ENCODE measurements at regions not wholly inside any gene's neighbourhood (a gene's known extent, or its start where the extent isn't known, plus 50 kb on each side); places are given as distances from the start of the nearest gene placed in this dataset.

DNA sequence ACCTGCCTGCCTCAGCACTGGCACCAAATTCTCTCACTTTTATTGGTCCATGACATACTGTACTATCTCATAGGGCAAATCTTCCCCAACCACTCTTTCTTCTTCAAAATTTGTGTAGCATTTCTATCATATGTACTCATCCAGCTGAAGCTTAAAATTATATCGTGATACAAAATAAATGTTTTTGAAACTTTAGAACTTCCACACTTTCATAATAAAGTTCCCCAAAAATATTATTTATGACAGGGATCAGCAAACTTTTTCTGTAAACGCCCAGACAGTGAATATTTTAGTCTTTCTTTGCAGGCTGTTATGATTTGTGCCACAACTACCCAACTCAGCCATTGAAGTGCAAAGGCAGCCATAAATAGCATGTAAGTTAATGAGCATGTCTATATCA, 76.2 kb upstream of the POU3F3 start:
- no peak overlapping the region for H3K4me3 ChIP-seq (replicated peaks in 1 of 2; ENCODE audit: low read depth in 1 of 2, low read length in 2 of 2)
- RAD21 ChIA-PET (ENCODE audit: low non-redundant PET in 1 of 2, low total read pairs in 2 of 2, uncharacterized antibody in 2 of 2, unreplicated experiment in 2 of 2), result no interaction called here
- ATAC-seq (no peak), DNase-seq (ENCODE audit: low read depth, low spot score) (no peak)
- H3K9ac ChIP-seq (ENCODE audit: low read length), result no peak overlapping the region
- H3K9me3 ChIP-seq (ENCODE audit: control insufficient read depth in 1 of 2, insufficient read depth in 1 of 2, low read depth in 1 of 2, low read length in 2 of 2), result no peaks in the 10 kb centered on the region
- no peak overlapping the region for H3K27ac ChIP-seq (ENCODE audit: low read depth, low read length)
- POLR2A ChIA-PET, result no interaction called here
- TF ChIP-seq EGR1 (IDR thresholded peaks at IDR 0.05; ENCODE audit: low read depth) (no peak), JUND (IDR thresholded peaks at IDR 0.05) (no peak), ZFX (IDR thresholded peaks at IDR 0.05) (no peak), REST (IDR thresholded peaks at IDR 0.05; ENCODE audit: low read depth) (no peak), SIN3A (IDR thresholded peaks at IDR 0.05; ENCODE audit: low read depth) (no peak), CBX3 (IDR thresholded peaks at IDR 0.05; ENCODE audit: low read depth) (no peak), TCF7L2 (IDR thresholded peaks at IDR 0.05; ENCODE audit: borderline replicate concordance, extremely low read depth, insufficient read depth, insufficient read length) (no peak), CEBPB (IDR thresholded peaks at IDR 0.05; ENCODE audit: low read depth) (no peak), ELF1 (IDR thresholded peaks at IDR 0.05; ENCODE audit: borderline replicate concordance, low read depth) (no peak), SP1 (IDR thresholded peaks at IDR 0.05; ENCODE audit: low read depth) (no peak), EZH2 (IDR thresholded peaks at IDR 0.05) (no peak), POLR2AphosphoS5 (IDR thresholded peaks at IDR 0.05; ENCODE audit: low read depth, low read length) (no peak), YY1 (IDR thresholded peaks at IDR 0.05; ENCODE audit: extremely low read depth, insufficient replicate concordance, low read depth, low read length) (no peak), ZNF274 (IDR thresholded peaks at IDR 0.05; ENCODE audit: low read depth, low read length) (no peak), POLR2A (IDR thresholded peaks at IDR 0.05; ENCODE audit: borderline replicate concordance, extremely low read depth, insufficient read depth, insufficient read length) (no peak), SRF (IDR thresholded peaks at IDR 0.05; ENCODE audit: low read depth) (no peak)
- TF ChIP-seq, protein P1, sequence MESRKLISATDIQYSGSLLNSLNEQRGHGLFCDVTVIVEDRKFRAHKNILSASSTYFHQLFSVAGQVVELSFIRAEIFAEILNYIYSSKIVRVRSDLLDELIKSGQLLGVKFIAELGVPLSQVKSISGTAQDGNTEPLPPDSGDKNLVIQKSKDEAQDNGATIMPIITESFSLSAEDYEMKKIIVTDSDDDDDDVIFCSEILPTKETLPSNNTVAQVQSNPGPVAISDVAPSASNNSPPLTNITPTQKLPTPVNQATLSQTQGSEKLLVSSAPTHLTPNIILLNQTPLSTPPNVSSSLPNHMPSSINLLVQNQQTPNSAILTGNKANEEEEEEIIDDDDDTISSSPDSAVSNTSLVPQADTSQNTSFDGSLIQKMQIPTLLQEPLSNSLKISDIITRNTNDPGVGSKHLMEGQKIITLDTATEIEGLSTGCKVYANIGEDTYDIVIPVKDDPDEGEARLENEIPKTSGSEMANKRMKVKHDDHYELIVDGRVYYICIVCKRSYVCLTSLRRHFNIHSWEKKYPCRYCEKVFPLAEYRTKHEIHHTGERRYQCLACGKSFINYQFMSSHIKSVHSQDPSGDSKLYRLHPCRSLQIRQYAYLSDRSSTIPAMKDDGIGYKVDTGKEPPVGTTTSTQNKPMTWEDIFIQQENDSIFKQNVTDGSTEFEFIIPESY (IDR thresholded peaks at IDR 0.05; ENCODE audit: extremely low read depth, insufficient replicate concordance, low read length), result no peak
- TF ChIP-seq, protein P2, sequence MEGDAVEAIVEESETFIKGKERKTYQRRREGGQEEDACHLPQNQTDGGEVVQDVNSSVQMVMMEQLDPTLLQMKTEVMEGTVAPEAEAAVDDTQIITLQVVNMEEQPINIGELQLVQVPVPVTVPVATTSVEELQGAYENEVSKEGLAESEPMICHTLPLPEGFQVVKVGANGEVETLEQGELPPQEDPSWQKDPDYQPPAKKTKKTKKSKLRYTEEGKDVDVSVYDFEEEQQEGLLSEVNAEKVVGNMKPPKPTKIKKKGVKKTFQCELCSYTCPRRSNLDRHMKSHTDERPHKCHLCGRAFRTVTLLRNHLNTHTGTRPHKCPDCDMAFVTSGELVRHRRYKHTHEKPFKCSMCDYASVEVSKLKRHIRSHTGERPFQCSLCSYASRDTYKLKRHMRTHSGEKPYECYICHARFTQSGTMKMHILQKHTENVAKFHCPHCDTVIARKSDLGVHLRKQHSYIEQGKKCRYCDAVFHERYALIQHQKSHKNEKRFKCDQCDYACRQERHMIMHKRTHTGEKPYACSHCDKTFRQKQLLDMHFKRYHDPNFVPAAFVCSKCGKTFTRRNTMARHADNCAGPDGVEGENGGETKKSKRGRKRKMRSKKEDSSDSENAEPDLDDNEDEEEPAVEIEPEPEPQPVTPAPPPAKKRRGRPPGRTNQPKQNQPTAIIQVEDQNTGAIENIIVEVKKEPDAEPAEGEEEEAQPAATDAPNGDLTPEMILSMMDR (IDR thresholded peaks at IDR 0.05 in 2 of 3, conservative IDR thresholded peaks at IDR 0.05 in 1 of 3; ENCODE audit: borderline replicate concordance in 1 of 3, insufficient read depth in 1 of 3, low read depth in 2 of 3, low read length in 2 of 3), result no peak
- TF ChIP-seq, protein P3, sequence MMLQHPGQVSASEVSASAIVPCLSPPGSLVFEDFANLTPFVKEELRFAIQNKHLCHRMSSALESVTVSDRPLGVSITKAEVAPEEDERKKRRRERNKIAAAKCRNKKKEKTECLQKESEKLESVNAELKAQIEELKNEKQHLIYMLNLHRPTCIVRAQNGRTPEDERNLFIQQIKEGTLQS (IDR thresholded peaks at IDR 0.05), result no peak
- TF ChIP-seq, protein P4, sequence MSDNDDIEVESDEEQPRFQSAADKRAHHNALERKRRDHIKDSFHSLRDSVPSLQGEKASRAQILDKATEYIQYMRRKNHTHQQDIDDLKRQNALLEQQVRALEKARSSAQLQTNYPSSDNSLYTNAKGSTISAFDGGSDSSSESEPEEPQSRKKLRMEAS (IDR thresholded peaks at IDR 0.05), result no peak
- no peaks in the 10 kb centered on the region for H3K36me3 ChIP-seq (ENCODE audit: control insufficient read depth in 1 of 2, insufficient read depth in 2 of 2, low read length in 2 of 2)
- BruUV-seq (replicated peaks), result no TSS peak
- intact Hi-C loops (cut with micrococcal nuclease), result no loop called here
- CTCF ChIA-PET, result no interaction called here
- H2AFZ ChIP-seq (ENCODE audit: low read depth, low read length, poor library complexity, severe bottlenecking), result no peak overlapping the region
- no peaks in the 10 kb centered on the region for H3K27me3 ChIP-seq (ENCODE audit: insufficient read depth, low read length)
- no peaks in the 10 kb centered on the region for H3K79me2 ChIP-seq (ENCODE audit: insufficient read depth, low read length)
- H3K4me2 ChIP-seq (ENCODE audit: low read length), result no peak overlapping the region
- H4K20me1 ChIP-seq (ENCODE audit: insufficient read depth), result no peaks in the 10 kb centered on the region
- no peaks in the 10 kb centered on the region for H3K4me1 ChIP-seq (ENCODE audit: control insufficient read depth in 1 of 2, insufficient read depth in 2 of 2, low read length in 2 of 2)
- H3K9me2 ChIP-seq (ENCODE audit: insufficient read depth), result no peaks in the 10 kb centered on the region
